H1 (cell line): ENCODE measurements at regions not wholly inside any gene's neighbourhood (a gene's known extent, or its start where the extent isn't known, plus 50 kb on each side); places are given as distances from the start of the nearest gene placed in this dataset.

Experiments used
- CHD7 ChIP-seq: fragments of 300-600 bp; sonication (generic); IDR thresholded peaks from 2 replicates; pipeline ENCODE4 v1.7.1; 2012; ENCODE audit warnings: low read length, moderate library complexity, mild to moderate bottlenecking, inconsistent platforms; ENCODE audit not compliant: insufficient replicate concordance

- no peak for TF ChIP-seq CHD7
Observed at GRCh38 chr2:41737888-41738287, 309.9 kb upstream of the PKDCC start (continued).
